CD4-positive, alpha-beta T cell treated with Interleukin-1 beta for 1 hour (primary cell): ENCODE measurements at regions not wholly inside any gene's neighbourhood (a gene's known extent, or its start where the extent isn't known, plus 50 kb on each side); places are given as distances from the start of the nearest gene placed in this dataset.

Experiments
- DNase-seq, 2 donors: peaks; one replicate each; pipeline ENCODE4 v3.0.0-alpha.2; 2020 to 2022

DNA sequence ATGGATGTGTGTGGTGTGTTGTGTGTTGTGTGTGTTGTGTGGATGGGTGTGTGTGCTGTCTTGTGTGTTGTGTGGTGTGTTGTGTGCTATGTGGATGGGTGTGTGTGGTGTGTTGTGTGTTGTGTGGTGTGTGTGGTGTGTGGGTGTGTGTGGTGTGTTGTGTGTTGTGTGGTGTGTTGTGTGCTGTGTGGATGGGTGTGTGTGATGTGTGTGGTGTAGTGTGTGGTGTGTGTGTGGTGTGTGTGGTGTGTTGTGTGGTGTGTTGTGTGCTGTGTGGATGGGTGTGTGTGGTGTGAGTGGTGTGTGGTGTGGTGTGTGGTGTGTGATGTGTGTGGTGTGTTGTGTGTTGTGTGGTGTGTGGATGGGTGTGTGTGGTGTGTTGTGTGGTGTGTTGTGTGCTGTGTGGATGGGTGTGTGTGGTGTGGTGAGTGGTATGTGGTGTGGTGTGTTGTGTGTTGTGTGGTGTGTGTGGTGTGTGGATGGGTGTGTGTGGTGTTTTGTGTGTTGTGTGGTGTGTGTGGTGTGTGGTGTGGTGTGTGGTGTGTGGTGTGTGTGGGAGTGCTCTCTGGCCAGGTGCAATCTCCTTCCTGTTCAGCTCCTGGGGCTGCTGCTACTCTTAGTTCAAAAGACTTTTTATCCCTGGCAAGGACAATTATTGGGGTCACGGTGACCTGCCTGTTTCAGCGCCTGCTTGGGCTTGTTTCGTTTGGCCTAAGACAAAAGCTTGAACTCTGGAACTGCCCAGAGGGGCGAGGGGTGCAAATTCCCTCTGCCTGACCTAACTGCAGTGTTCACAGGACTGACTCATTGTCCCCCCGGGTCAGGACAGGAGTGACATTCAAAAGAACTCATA lies 101.1 kb downstream of the UBIAD1 start:
- DNase-seq = no peak

- DNase-seq = no peak
Observed at GRCh38 chr1:11374748-11375110, 101.7 kb downstream of the UBIAD1 start.

- no peak for DNase-seq
Observed at GRCh38 chr1:11377001-11377583, 101.9 kb upstream of the DISP3 start.

GRCh38 chr1:11377954-11378353 lies 101.0 kb upstream of the DISP3 start:
- DNase-seq = no peak

DNA sequence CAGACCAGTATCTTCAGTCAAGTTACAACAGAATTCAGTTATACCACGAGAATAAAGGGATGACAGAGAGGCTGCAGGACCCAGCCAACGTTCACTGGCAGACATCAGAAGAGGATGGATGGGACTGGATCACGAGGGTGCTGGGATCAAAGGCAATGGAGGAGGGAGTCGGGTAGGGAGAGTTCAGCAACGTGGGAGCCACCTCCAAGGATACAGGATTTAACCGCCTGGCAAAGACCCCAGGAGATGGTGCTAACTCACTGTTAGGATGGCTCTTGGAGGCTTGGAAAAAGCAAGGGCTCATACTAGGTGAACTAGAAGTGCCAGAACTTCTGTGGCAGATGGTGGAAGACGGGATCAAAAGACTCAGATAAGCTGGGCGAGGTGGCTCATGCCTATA lies 99.1 kb upstream of the DISP3 start:
- DNase-seq = no peak

DNA sequence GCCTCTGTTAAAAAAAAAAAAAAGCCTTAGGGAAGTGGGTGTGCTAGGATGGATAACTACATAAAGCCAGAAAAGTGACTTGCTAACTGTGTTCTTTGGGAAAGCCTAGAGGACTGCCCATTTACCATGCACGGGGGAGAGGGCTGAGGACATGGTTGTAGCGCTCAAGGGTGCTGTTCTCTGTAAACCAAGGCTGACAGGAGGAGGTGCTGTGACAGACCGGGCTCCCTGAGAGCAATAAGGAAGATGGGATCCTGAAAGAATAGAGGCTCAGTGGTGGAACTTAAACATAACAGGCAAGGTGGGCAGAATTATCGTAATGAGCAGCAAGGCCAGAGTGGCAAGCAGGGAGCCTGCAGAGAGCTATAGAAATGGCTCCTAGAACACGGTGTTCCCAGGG lies 98.5 kb upstream of the DISP3 start:
- DNase-seq = no peak

- DNase-seq = no peak
Observed at GRCh38 chr1:11383553-11384169, 95.3 kb upstream of the DISP3 start.

- DNase-seq = no peak
Observed at GRCh38 chr1:11384170-11384554, 94.8 kb upstream of the DISP3 start.

GRCh38 chr1:11387829-11388228 lies 91.1 kb upstream of the DISP3 start:
- no peak for DNase-seq

GRCh38 chr1:11388617-11389016 lies 90.3 kb upstream of the DISP3 start:
- no peak for DNase-seq

DNA sequence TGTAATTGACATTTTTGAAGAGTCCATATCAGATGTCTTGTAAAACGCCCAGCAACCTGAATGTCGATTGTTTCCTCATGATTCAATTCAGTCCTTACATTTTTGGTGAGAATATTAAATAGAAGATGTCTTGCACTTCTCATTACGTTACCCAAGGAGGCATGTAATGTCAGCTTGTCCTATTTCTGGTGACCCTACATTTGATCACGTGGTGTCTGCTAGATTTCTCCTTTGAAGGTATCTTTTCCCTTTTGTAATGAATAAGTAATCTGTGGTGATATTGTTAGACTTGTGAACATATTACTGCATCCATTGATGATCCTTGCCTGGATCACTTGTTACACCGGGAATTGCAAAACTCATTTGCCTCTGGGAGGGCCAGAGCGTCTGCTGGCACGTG lies 87.6 kb upstream of the DISP3 start:
- no peak for DNase-seq

- no peak for DNase-seq
Observed at GRCh38 chr1:11391886-11392285, 87.1 kb upstream of the DISP3 start.

DNA sequence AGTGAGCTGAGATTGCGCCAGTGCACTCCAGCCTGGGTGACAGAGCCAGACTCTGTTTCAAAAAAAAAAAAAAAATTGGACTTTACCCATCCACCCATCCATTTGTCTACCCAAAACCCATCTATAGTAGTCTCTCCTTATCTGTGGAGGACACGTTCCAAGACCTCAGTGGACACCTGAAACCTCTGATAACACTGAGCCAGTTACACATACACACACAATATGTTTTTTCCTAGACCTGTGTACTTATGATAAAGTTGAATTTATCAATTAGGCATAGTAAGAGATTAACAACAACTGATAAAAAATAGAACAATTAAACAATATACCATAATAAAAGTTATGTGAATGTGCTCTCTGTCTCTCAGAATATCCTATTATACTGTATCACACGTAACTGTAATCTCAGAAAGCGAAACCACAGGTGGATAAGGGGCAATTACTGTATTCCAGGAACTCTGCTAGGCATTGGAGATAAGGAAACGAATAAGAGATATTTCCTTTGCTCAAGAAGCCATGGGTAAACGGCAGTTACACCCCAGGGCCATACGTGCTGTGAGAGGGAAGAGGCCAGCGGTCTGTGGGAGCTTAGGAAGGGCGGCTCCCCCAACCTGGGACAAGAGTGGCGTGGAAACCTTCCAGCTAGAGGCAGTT lies 84.2 kb upstream of the DISP3 start:
- DNase-seq = no peak

DNA sequence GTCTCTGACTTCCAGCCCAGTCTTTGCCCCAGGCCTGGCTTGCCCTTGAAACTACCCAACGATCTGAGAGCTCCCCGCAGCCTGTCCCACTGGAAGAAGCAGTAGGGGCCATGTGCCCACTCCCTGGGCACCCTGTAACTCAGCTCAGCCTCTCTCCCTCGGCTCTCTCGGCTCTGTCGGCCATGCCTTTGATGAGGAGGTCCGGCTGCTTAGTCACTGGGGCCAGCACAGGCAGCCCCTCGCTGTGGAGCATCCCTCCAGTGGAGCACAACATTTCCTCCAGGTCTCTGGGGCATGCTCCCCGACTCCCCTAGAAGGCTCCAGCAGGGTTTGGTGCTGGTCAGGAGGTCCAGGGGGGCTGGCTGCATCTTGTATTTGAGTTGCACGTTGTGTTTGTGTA lies 83.3 kb upstream of the DISP3 start:
- DNase-seq = no peak

DNA sequence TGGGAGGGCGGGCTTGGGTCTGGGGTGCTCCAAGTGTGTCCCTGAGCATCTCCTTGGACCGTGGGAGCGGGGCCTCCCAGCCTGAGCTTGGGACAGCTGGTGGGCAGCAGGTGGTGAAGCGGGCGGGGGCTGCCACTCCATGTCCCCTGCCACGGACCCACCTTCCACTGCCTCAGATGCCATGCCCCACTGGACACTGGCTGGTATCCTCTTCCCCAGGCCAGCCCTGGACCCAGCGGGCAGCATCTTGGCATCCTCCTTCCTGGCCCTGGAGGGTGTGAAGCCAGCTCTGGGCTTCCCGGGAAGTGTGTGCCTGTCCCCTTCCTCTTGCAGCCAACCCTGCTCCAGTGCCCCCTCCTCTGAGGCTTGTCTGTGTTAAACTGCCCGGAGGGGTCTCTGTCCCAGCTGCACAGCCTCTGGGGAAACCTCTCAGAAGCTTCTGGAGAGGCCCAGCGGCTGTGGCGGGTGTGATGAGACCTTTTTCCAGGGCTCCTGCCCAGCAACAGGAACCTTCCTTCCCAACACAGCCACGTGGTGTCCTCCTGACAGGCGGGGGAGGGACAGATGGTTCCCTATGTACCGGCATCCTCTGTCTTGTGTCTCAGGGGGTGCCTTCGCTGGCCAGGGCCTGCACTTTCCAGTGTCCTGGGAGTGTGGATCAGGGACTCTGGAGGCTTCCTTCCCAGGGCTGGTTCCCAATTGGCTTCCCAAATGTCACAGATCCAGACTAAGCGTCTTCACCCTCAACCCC lies 81.6 kb upstream of the DISP3 start:
- no peak for DNase-seq

GRCh38 chr1:11399250-11399649 lies 79.7 kb upstream of the DISP3 start:
- no peak for DNase-seq

- no peak for DNase-seq
Observed at GRCh38 chr1:11400155-11400554, 78.8 kb upstream of the DISP3 start.

DNA sequence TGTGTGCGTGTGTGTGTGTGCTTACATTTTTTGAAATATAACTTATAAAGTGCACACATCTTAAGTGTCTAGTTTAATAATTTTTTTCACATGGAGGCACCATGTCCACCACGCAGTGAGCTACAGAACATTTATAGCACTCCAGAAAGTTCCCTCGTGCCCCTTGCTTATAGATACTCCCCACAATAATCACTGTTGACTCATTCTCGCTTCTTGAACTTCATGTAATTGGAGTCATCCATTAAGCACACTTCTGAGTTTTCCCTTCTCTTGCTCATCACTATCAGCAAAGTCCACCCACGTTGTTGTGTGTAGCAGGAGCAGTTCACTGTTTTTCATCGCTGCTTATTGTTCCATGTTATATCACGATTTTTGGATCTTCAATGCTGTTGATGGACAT lies 78.4 kb upstream of the DISP3 start:
- DNase-seq = no peak

DNA sequence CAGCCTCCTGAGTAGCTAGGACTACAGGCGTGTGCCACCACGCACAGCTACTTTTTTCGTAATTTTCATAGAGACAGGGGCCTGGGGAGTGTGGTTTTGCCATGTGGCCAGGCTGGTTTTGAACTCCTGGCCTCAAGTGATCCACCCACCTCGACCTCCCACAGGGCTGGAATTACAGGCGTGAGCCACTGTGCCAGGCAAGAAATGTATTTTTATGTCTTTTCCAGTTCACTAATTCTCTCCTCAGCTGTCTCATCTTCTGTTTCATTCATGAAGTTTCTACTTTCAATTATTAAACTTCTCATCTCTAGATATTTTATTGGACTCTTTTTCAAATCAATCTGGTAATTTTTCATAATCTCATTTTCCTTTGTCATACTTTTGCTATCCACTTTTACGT lies 72.1 kb upstream of the DISP3 start:
- DNase-seq = no peak

DNA sequence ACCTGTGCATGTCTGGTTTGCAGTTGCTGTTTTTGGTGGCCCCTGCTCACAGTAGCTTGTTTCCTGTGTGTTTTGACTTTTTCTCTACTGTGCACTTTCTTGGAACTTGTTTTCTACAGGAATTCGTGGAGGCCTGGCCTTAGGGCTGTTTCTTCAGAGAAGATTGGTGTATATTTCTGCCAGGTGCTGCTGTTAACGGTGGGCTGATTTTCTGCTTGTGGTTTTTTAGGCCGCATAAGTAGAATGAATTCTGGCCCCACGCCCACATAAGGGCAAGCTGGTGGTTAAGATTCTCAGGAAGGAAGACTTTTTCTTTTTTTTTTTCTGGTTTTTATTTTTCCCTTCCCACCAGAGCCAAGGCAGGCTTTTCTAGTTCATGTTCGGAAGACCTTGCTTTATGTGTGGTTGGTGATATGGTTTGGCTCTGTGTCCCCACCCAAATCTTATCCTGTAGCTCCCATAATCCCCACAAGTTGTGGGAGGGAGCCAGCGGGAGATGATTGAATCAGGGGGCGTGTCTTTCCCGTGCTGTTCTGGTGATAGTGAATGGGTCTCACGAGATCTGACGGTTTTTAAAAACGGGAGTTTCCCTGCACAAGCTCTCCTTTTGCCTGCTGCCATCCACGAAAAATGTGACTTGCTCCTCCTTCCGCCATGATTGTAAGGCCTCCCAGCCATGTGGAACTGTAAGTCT lies 71.5 kb upstream of the DISP3 start:
- peak in 1 of 2 donors; percentile 10 for DNase-seq

DNA sequence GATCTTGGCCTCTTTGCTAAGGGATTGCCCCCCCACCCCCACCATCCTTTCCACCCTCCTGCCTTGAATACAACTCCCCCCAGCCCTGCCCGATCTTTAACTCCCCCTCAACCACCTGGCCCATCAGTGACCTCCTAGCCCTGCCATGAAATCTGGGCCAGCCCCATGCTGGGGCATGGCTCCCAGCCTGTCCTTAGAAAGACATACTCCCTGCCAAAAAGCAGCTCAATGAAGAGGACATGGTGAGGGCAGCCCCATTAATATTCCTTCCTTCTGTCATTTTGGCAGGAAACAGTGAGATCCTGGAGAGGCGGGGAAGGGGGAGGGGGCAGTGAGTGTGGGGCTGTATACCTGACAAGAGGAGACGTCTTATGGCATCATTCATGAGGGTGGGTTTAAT lies 66.8 kb upstream of the DISP3 start:
- DNase-seq = no peak

- no peak for DNase-seq
Observed at GRCh38 chr1:11413986-11414391, 65.0 kb upstream of the DISP3 start.
